ENCODE measurements at regions not wholly inside any gene's neighbourhood (a gene's known extent, or its start where the extent isn't known, plus 50 kb on each side); places are given as distances from the start of the nearest gene placed in this dataset.

GRCh38 chr5:118257066-118257465 is 731.3 kb downstream of the DTWD2 start:
- TF ChIP-seq POLR2A (IDR thresholded peaks at IDR 0.05; ENCODE audit: low read length) = no peak
- TF ChIP-seq GATA1 (IDR thresholded peaks at IDR 0.05; ENCODE audit: low read depth, low read length) = no peak
